ENCODE measurements at regions not wholly inside any gene's neighbourhood (a gene's known extent, or its start where the extent isn't known, plus 50 kb on each side); places are given as distances from the start of the nearest gene placed in this dataset.

GRCh38 chr4:24662056-24662455 is 77.7 kb upstream of the DHX15 start:
- TF ChIP-seq CTCF (IDR thresholded peaks at IDR 0.05): no peak
- TF ChIP-seq POLR2A (IDR thresholded peaks at IDR 0.05): no peak
